HG03135 (cell line): ENCODE measurements at regions not wholly inside any gene's neighbourhood (a gene's known extent, or its start where the extent isn't known, plus 50 kb on each side); places are given as distances from the start of the nearest gene placed in this dataset.
"Not testable (repeated sequence)": the region's sequence is repeated elsewhere in the genome, so short reads cannot be mapped to it uniquely, and the experiment has no call there.

Experiments
- ATAC-seq: cut with Tn5 transposase; IDR thresholded peaks from one replicate; pipeline ENCODE4 v1.9.1; 2021; ENCODE audit warnings: mild to moderate bottlenecking, moderate library complexity; ENCODE audit not compliant: unreplicated experiment

- ATAC-seq: no peak
Measured at GRCh38 chr5:92283521-92283920, 900.4 kb upstream of the ARRDC3 start.

GRCh38 chr5:92271750-92272149 is 888.6 kb upstream of the ARRDC3 start:
- ATAC-seq: not testable (repeated sequence)

GRCh38 chr5:92268343-92268742 is 885.2 kb upstream of the ARRDC3 start:
- no peak for ATAC-seq

GRCh38 chr5:92267830-92268229 is 884.7 kb upstream of the ARRDC3 start:
- ATAC-seq: no peak

GRCh38 chr5:92265804-92266203 is 882.7 kb upstream of the ARRDC3 start:
- no peak for ATAC-seq

GRCh38 chr5:92255605-92256004 is 872.5 kb upstream of the ARRDC3 start:
- not testable (repeated sequence) for ATAC-seq

GRCh38 chr5:92248518-92248917 is 865.4 kb upstream of the ARRDC3 start:
- ATAC-seq: no peak

GRCh38 chr5:92242170-92242569 is 859.1 kb upstream of the ARRDC3 start:
- ATAC-seq: no peak

- no peak for ATAC-seq
Measured at GRCh38 chr5:92237896-92238295, 854.8 kb upstream of the ARRDC3 start.

GRCh38 chr5:92222449-92222848 is 839.3 kb upstream of the ARRDC3 start:
- no peak for ATAC-seq

- ATAC-seq: not testable (repeated sequence)
Measured at GRCh38 chr5:92216852-92217251, 833.7 kb upstream of the ARRDC3 start.

- no peak for ATAC-seq
Measured at GRCh38 chr5:92215116-92215515, 832.0 kb upstream of the ARRDC3 start.

- ATAC-seq: no peak
Measured at GRCh38 chr5:92208265-92208664, 825.1 kb upstream of the ARRDC3 start.

GRCh38 chr5:92207151-92207550 is 824.0 kb upstream of the ARRDC3 start:
- no peak for ATAC-seq

- no peak for ATAC-seq
Measured at GRCh38 chr5:92206681-92207080, 823.6 kb upstream of the ARRDC3 start.

GRCh38 chr5:92199035-92199434 is 815.9 kb upstream of the ARRDC3 start:
- not testable (repeated sequence) for ATAC-seq

GRCh38 chr5:92181656-92182055 is 798.5 kb upstream of the ARRDC3 start:
- no peak for ATAC-seq

- no peak for ATAC-seq
Measured at GRCh38 chr5:92180391-92180790, 797.3 kb upstream of the ARRDC3 start.

- no peak for ATAC-seq
Measured at GRCh38 chr5:92179651-92180050, 796.5 kb upstream of the ARRDC3 start.

- no peak for ATAC-seq
Measured at GRCh38 chr5:92177926-92178487, 794.9 kb upstream of the ARRDC3 start.

- ATAC-seq: no peak
Measured at GRCh38 chr5:92163906-92164305, 780.8 kb upstream of the ARRDC3 start.

GRCh38 chr5:92147798-92148197 is 764.7 kb upstream of the ARRDC3 start:
- ATAC-seq: no peak

GRCh38 chr5:92147266-92147665 is 764.1 kb upstream of the ARRDC3 start:
- no peak for ATAC-seq
